GM13977 (cell line): ENCODE measurements at regions not wholly inside any gene's neighbourhood (a gene's known extent, or its start where the extent isn't known, plus 50 kb on each side); places are given as distances from the start of the nearest gene placed in this dataset.

Source experiments
- DNase-seq: peaks from one replicate; pipeline ENCODE4 v3.0.0; 2012; ENCODE audit warnings: low spot score
- CTCF ChIP-seq: IDR thresholded peaks from 2 replicates; pipeline ENCODE4 v1.5.1; 2012; ENCODE audit warnings: mild to moderate bottlenecking, control low read depth; ENCODE audit not compliant: insufficient read depth; ENCODE audit errors: extremely low read depth, missing control alignments
- in situ Hi-C: fragments of 300-500 bp; cut with MboI; formaldehyde crosslinking; loops from one replicate; pipeline ENCODE4 v1.12.0; 2022; ENCODE audit warnings: low sequenced_read_pairs, low pct_unique_long_range_greater_than_20kb, mixed read lengths, inconsistent platforms; ENCODE audit not compliant: unreplicated experiment

GRCh38 chr9:21695443-21695842, 107.0 kb upstream of the MTAP start:
- no peak for TF ChIP-seq CTCF
- no peak for DNase-seq
- in situ Hi-C loops: no loop called here

DNA sequence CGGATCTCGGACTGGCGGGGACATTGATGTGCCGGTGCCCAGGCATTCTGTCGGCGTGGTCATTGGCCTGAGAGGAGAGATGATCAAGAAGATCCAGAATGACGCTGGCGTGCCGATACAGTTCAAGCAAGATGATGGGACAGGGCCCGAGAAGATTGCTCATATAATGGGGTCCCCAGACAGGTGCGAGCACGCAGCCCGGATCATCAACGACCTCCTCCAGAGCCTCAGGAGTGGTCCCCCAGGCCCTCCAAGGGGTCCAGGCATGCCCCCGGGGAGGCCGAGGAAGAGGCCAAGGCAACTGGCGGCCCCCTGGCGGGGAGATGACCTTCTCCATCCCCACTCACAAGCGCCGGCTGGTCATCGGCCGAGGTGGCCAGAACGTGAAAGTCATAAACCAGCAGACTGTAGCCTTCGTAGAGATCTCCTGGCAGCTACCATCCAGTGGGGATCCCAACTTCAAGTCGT, 106.5 kb upstream of the MTAP start:
- TF ChIP-seq CTCF: no peak
- in situ Hi-C loops: no loop called here

GRCh38 chr9:21696411-21696871, 106.0 kb upstream of the MTAP start:
- no peak for DNase-seq
- in situ Hi-C loops: no loop called here
- TF ChIP-seq CTCF: no peak

More for the DNA sequence above, 106.5 kb upstream of the MTAP start:
- DNase-seq: no peak

DNA sequence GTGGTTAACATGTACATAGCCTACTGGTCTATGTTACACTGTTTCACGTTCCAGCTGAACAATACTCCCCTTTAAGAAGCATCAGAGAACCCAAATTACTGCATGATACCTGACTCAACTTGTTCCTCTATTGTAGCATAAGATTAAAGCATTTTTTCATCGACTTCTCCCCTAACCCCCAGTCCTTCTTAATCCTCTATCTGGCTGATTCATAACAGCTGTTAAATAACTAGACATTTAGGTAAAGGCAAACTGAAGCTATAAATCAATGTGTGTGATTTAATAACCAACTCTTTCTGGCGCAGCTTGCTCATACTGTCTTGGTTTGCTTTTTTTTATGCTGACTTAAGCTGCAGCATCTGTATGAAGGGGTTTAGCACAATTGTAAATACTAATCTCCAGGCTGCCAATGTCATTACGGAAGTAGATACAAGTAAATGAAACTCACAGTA, 94.2 kb upstream of the MTAP start:
- in situ Hi-C loops: no loop called here
- TF ChIP-seq CTCF: no peak
- no peak for DNase-seq

DNA sequence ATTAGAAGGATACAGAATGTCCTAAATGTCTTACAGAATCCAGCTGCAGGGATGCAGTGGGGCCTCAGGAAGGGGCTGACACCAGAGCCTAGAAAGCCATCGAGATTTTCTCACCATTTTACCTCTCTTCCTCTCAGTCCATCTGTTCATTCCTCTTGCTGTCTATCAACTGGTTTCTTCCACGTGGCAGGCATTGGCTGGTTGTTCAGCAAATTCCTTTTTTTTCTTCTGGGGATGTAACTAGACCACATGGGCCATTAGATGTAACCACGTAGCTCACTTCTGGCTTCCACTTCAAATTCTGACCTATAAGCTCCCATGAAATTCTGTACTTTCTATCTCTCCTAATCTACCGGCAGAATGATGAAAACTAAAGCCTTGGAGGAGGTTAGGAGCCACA, 93.6 kb upstream of the MTAP start:
- in situ Hi-C loops: no loop called here
- no peak for DNase-seq

DNA sequence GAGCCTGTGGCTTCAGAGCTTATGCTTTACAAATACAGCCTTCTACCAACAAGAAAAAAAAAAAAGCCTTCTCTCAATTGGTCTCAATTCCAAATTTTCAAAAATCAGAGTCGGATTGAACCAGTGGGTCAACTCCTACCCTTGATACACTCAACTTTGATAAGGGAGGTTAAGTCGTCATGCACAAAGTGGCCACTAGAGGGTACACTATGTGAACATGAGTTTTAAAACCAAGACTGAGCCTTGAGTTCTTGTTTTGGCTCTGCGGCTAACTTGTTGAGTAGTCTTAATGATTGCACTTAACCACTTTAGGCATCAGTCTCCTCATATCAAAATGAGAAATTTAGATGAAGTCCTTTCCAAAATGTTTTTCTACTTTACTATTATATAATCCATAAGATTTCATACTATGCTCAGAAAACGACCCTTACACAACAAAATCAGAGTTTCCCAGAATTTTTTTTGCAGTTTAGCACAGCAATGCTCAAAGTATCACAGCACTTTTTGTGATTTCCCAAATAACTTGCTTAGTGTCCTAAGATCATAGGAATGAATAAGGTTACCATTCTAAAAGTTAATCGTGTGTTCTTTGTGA, 92.9 kb upstream of the MTAP start:
- in situ Hi-C loops: no loop called here
- DNase-seq: no peak
- TF ChIP-seq CTCF: peak; percentile 85

More for the DNA sequence above, 93.6 kb upstream of the MTAP start:
- TF ChIP-seq CTCF: no peak
